CD4-positive, alpha-beta T cell (primary cell): ENCODE measurements at regions not wholly inside any gene's neighbourhood (a gene's known extent, or its start where the extent isn't known, plus 50 kb on each side); places are given as distances from the start of the nearest gene placed in this dataset.

Source experiments
- ATAC-seq: fragments of 200-7000 bp; cut with Tn5 transposase; one replicate; pipeline ENCODE4 v1.10.0; 2022; ENCODE audit warnings: mild to moderate bottlenecking; ENCODE audit not compliant: poor library complexity
- CTCF ChIA-PET: fragments of 350-600 bp; sonication (Branson Sonifier 250); formaldehyde crosslinking; loops from one replicate; lab custom pipeline; 2021; ENCODE audit warnings: antibody characterized with exemption, inconsistent platforms; lab: Charles Lee
- POLR2A ChIA-PET: fragments of 350-600 bp; sonication (Branson Sonifier 250); formaldehyde crosslinking; loops from one replicate; lab custom pipeline; 2021; ENCODE audit warnings: antibody characterized with exemption, inconsistent platforms; lab: Charles Lee
- DNase-seq, 14 experiments: peaks; one replicate each; pipeline ENCODE4 v3.0.0-alpha.2; 2013 to 2020; ENCODE audit warnings: mixed read lengths in 2 of 14
- H3K27ac ChIP-seq, 2 donors: one replicate each; pipeline versions ENCODE4 v1.5.1 to v1.7.0; 2013; ENCODE audit warnings: low read length in 2 of 2, low read depth in 1 of 2, mild to moderate bottlenecking in 1 of 2
- H3K27me3 ChIP-seq, 2 experiments: 1 replicate in 1 of 2; 2 replicates in 1 of 2; pipeline versions ENCODE4 v1.6.1 to v1.7.0; 2013; ENCODE audit warnings: low read length in 2 of 2, control low read depth in 1 of 2, mild to moderate bottlenecking in 1 of 2, moderate library complexity in 1 of 2; ENCODE audit not compliant: insufficient read depth in 2 of 2, control insufficient read depth in 1 of 2
- H3K36me3 ChIP-seq: one replicate; pipeline ENCODE4 v1.6.1; 2013; ENCODE audit warnings: low read length, control low read depth; ENCODE audit not compliant: insufficient read depth
- H3K4me1 ChIP-seq: one replicate; pipeline ENCODE4 v1.6.1; 2013; ENCODE audit warnings: low read length, control low read depth; ENCODE audit not compliant: insufficient read depth
- H3K4me3 ChIP-seq: one replicate; pipeline ENCODE4 v1.5.1; 2013; ENCODE audit warnings: mild to moderate bottlenecking, low read length, moderate library complexity
- H3K9me3 ChIP-seq, 2 experiments: 1 replicate in 1 of 2; 2 replicates in 1 of 2; pipeline versions ENCODE4 v1.6.1 to v1.7.0; 2013; ENCODE audit warnings: low read length in 2 of 2, mild to moderate bottlenecking in 2 of 2, control low read depth in 1 of 2, moderate library complexity in 1 of 2; ENCODE audit not compliant: control insufficient read depth in 1 of 2, insufficient read depth in 1 of 2
- H3K27ac Mint-ChIP-seq: one replicate; pipeline ENCODE4 v1.8.0; 2020; ENCODE audit warnings: mixed read lengths
- H3K27me3 Mint-ChIP-seq: one replicate; pipeline ENCODE4 v1.8.0; 2021; ENCODE audit warnings: mixed read lengths
- H3K36me3 Mint-ChIP-seq: one replicate; pipeline ENCODE4 v1.8.0; 2021; ENCODE audit warnings: low read depth, mixed read lengths
- H3K4me1 Mint-ChIP-seq: one replicate; pipeline ENCODE4 v1.8.0; 2021; ENCODE audit warnings: low read depth, mixed read lengths
- H3K4me3 Mint-ChIP-seq: one replicate; pipeline ENCODE4 v1.8.0; 2020; ENCODE audit warnings: mild to moderate bottlenecking, mixed read lengths
- H3K9me3 Mint-ChIP-seq: one replicate; pipeline ENCODE4 v1.8.0; 2020; ENCODE audit warnings: mixed read lengths
- intact Hi-C, 2 experiments: fragments of 100-400 bp; cut with DNase I in 1 of 2; cut with micrococcal nuclease in 1 of 2; formaldehyde crosslinking; loops; one replicate each; pipeline versions ENCODE4 v1.15.1 to v1.9.0; 2023 to 2025; cut with DNase I, micrococcal nuclease
- TF ChIP-seq, protein P1 (sequence below): fragments of 200-600 bp; IDR thresholded peaks from one replicate; pipeline ENCODE4 v1.8.0; 2022; ENCODE audit warnings: antibody characterized with exemption, mild to moderate bottlenecking

DNA sequence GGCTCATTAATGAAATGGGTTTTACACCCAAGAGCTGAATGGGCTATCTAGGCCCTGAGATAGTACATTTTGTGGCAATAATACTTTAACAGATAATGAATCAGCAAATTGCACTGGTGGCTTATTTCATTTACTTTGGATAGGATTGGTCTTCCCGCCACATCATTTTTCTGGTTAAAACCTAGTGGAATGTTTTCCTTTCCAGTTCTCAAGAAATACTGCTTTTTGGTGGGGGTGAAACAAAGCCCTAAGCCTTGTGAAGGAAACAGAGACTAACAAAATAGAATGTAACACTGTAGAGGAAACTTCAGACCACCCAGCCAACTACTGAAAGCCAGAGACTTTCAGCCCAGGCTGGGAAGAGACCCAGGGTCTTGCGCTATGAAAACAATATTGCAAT lies 172.2 kb downstream of the HHIPL2 start:
- CTCF ChIA-PET = no interaction called here
- H3K27ac ChIP-seq = no peak overlapping the region
- no peaks in the 10 kb centered on the region for H3K36me3 Mint-ChIP-seq
- TF ChIP-seq, protein P1, sequence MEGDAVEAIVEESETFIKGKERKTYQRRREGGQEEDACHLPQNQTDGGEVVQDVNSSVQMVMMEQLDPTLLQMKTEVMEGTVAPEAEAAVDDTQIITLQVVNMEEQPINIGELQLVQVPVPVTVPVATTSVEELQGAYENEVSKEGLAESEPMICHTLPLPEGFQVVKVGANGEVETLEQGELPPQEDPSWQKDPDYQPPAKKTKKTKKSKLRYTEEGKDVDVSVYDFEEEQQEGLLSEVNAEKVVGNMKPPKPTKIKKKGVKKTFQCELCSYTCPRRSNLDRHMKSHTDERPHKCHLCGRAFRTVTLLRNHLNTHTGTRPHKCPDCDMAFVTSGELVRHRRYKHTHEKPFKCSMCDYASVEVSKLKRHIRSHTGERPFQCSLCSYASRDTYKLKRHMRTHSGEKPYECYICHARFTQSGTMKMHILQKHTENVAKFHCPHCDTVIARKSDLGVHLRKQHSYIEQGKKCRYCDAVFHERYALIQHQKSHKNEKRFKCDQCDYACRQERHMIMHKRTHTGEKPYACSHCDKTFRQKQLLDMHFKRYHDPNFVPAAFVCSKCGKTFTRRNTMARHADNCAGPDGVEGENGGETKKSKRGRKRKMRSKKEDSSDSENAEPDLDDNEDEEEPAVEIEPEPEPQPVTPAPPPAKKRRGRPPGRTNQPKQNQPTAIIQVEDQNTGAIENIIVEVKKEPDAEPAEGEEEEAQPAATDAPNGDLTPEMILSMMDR = no peak
- DNase-seq (no peak), ATAC-seq (no peak)
- H3K4me1 Mint-ChIP-seq = peaks cover 5% of the 10 kb centered on the region
- no peaks in the 10 kb centered on the region for H3K36me3 ChIP-seq
- peaks cover 0 to 4% of the 10 kb centered on the region in 2 experiments for H3K9me3 ChIP-seq
- intact Hi-C loops = no loop called here
- POLR2A ChIA-PET = no interaction called here
- H3K4me1 ChIP-seq = no peaks in the 10 kb centered on the region
- peaks cover 13% of the 10 kb centered on the region for H3K9me3 Mint-ChIP-seq
- no peaks in the 10 kb centered on the region for H3K27me3 Mint-ChIP-seq
- H3K27ac Mint-ChIP-seq = no peak overlapping the region
- no peak overlapping the region for H3K4me3 Mint-ChIP-seq
- no peak overlapping the region for H3K4me3 ChIP-seq
- H3K27me3 ChIP-seq = no peaks in the 10 kb centered on the region

DNA sequence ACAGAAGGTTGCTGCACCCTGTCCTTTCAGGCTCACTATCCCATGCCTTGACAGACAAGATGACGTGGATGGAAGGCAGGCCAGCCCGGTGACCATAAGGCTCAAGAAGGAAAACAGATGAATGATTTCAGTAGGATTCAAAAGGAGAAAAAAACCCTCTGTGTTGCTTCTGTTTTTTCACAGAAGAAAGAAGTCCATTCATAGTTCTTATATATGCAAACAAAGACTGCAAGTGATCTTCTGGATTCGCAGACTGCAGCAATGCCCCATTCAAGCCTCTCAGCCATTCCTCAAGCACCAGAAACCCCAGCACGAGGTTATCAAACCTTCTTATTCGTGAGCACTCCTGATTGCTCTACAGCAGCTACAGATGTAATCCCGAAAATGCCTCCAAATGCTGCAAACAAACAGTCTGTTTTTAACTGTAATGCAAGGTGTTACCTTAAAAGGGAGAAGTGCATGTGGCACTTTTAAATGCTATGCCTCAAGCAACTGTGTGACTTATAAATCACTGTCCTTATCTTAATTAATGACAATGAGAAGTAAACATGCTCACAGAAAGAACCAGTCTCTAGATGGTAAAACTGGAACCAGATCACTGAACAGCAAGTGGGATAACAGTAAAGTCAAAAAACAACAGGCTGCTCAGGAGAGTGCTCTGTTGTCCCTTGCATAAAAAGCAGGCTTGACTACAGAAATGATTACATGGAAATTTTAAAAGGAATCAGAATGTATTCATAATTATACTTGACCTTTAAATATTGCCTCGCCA lies 173.9 kb downstream of the HHIPL2 start:
- Mint-ChIP-seq H3K4me3 (no peak overlapping the region), H3K27ac (no peak overlapping the region)
- H3K9me3 ChIP-seq = no peaks in the 10 kb centered on the region

DNA sequence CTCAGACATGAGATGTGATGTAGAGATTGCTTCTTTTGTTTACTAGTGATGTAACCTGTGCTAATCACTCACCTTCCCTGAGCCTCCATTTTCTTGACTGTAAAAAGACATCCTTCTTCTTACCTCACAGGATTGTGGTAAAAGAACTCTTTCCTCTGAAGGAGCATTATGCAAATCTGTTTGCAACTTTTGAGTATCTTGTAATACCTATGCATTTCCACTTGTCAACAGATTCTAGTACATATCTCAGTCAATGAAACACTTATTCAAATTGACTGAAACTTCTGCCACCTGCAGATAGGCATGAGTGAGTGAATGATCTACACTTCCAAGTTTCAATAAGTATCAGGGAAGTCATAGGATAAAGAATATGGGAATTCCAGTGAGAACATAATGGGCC lies 174.7 kb downstream of the HHIPL2 start:
- H3K36me3 ChIP-seq = no peaks in the 10 kb centered on the region
- ChIA-PET POLR2A (no interaction called here), CTCF (no interaction called here)
- Mint-ChIP-seq H3K27ac (no peak overlapping the region), H3K36me3 (no peaks in the 10 kb centered on the region), H3K4me1 (peaks cover 5% of the 10 kb centered on the region), H3K4me3 (no peak overlapping the region), H3K27me3 (no peaks in the 10 kb centered on the region), H3K9me3 (no peaks in the 10 kb centered on the region)
- no peaks in the 10 kb centered on the region for H3K4me1 ChIP-seq
- intact Hi-C loops = no loop called here
- no peak for ATAC-seq
- no peak for DNase-seq
- TF ChIP-seq, protein P1 = no peak
- H3K27ac ChIP-seq = no peak overlapping the region
- no peaks in the 10 kb centered on the region for H3K9me3 ChIP-seq
- no peak overlapping the region for H3K4me3 ChIP-seq
- no peaks in the 10 kb centered on the region for H3K27me3 ChIP-seq

More for the DNA sequence above, 173.9 kb downstream of the HHIPL2 start:
- Histone ChIP-seq H3K4me1 (no peaks in the 10 kb centered on the region), H3K27ac (no peak overlapping the region), H3K4me3 (no peak overlapping the region), H3K36me3 (no peaks in the 10 kb centered on the region), H3K27me3 (no peaks in the 10 kb centered on the region)
- ATAC-seq = no peak
- TF ChIP-seq, protein P1 = no peak
- H3K4me1 Mint-ChIP-seq = peaks cover 5% of the 10 kb centered on the region
- no peaks in the 10 kb centered on the region for H3K27me3 Mint-ChIP-seq
- ChIA-PET POLR2A (no interaction called here), CTCF (no interaction called here)
- no peak for DNase-seq
- no peaks in the 10 kb centered on the region for H3K36me3 Mint-ChIP-seq
- intact Hi-C loops = no loop called here
- H3K9me3 Mint-ChIP-seq = peaks cover 2% of the 10 kb centered on the region
